ENCODE measurements at regions not wholly inside any gene's neighbourhood (a gene's known extent, or its start where the extent isn't known, plus 50 kb on each side); places are given as distances from the start of the nearest gene placed in this dataset.

GRCh38 chr17:69912805-69913204, 162.2 kb upstream of the KCNJ16 start:
- no peaks in the 10 kb centered on the region for H3K27me3 ChIP-seq (ENCODE audit: insufficient read depth, low read length)
- H3K36me3 ChIP-seq (ENCODE audit: control insufficient read depth in 1 of 2, insufficient read depth in 2 of 2, low read length in 2 of 2) = no peaks in the 10 kb centered on the region
- no peak overlapping the region for H2AFZ ChIP-seq (ENCODE audit: insufficient read depth, low read length, poor library complexity)
- no peak overlapping the region for H2BK120ac ChIP-seq (ENCODE audit: insufficient read depth, low read length, poor library complexity)
- H3K9me3 ChIP-seq (ENCODE audit: insufficient read depth, low read depth, low read length) = no peaks in the 10 kb centered on the region
- H3K79me1 ChIP-seq (ENCODE audit: low read length) = no peaks in the 10 kb centered on the region
- no peak overlapping the region for H3K18ac ChIP-seq (ENCODE audit: low read length)
- no peak overlapping the region for H3K4ac ChIP-seq (ENCODE audit: low read depth, low read length)
- H3K14ac ChIP-seq (ENCODE audit: low read length) = no peak overlapping the region
- H2AK5ac ChIP-seq (ENCODE audit: low read length) = no peak overlapping the region
- no peak for DNase-seq
- no peak overlapping the region for H3K23ac ChIP-seq (ENCODE audit: low read length)
- no peak overlapping the region for H3K4me2 ChIP-seq (ENCODE audit: low read length)
- H4K8ac ChIP-seq (ENCODE audit: low read depth, low read length) = no peak overlapping the region
- no peak overlapping the region for H4K91ac ChIP-seq (ENCODE audit: low read depth, low read length)
- H2BK12ac ChIP-seq (ENCODE audit: low read length) = no peak overlapping the region
- WGBS (ENCODE audit: extremely low coverage, insufficient coverage, insufficient read length) = no CpG with 5 or more reads among the region's 3 CpGs
- no peaks in the 10 kb centered on the region for H3K79me2 ChIP-seq (ENCODE audit: control insufficient read depth, insufficient read depth, low read length, poor library complexity)
- H4K12ac ChIP-seq (ENCODE audit: low read depth, low read length) = no peak overlapping the region
- no peak overlapping the region for H2BK5ac ChIP-seq (ENCODE audit: low read depth, low read length, poor library complexity)
- no peaks in the 10 kb centered on the region for H3K4me1 ChIP-seq (ENCODE audit: control insufficient read depth in 1 of 2, insufficient read depth in 2 of 2, low read length in 2 of 2)
- no peak overlapping the region for H3K27ac ChIP-seq (ENCODE audit: low read depth, low read length)
- no peak overlapping the region for H3K4me3 ChIP-seq (ENCODE audit: low read depth, low read length)
- no peak overlapping the region for H3K9ac ChIP-seq (ENCODE audit: low read length)

GRCh38 chr17:69913216-69913615, 161.8 kb upstream of the KCNJ16 start:
- H2AFZ ChIP-seq (ENCODE audit: insufficient read depth, low read length, poor library complexity) = no peak overlapping the region
- H3K79me1 ChIP-seq (ENCODE audit: low read length) = no peaks in the 10 kb centered on the region
- H4K12ac ChIP-seq (ENCODE audit: low read depth, low read length) = no peak overlapping the region
- no CpG with 5 or more reads among the region's 2 CpGs for WGBS (ENCODE audit: extremely low coverage, insufficient coverage, insufficient read length)
- no peak for DNase-seq
- no peak overlapping the region for H4K91ac ChIP-seq (ENCODE audit: low read depth, low read length)
- no peak overlapping the region for H3K9ac ChIP-seq (ENCODE audit: low read length)
- no peaks in the 10 kb centered on the region for H3K9me3 ChIP-seq (ENCODE audit: insufficient read depth, low read depth, low read length)
- H3K4me3 ChIP-seq (ENCODE audit: low read depth, low read length) = no peak overlapping the region
- no peaks in the 10 kb centered on the region for H3K79me2 ChIP-seq (ENCODE audit: control insufficient read depth, insufficient read depth, low read length, poor library complexity)
- no peak overlapping the region for H3K23ac ChIP-seq (ENCODE audit: low read length)
- no peak overlapping the region for H3K14ac ChIP-seq (ENCODE audit: low read length)
- H2AK5ac ChIP-seq (ENCODE audit: low read length) = no peak overlapping the region
- no peaks in the 10 kb centered on the region for H3K4me1 ChIP-seq (ENCODE audit: control insufficient read depth in 1 of 2, insufficient read depth in 2 of 2, low read length in 2 of 2)
- no peak overlapping the region for H3K4ac ChIP-seq (ENCODE audit: low read depth, low read length)
- H3K4me2 ChIP-seq (ENCODE audit: low read length) = no peak overlapping the region
- no peak overlapping the region for H3K18ac ChIP-seq (ENCODE audit: low read length)
- no peak overlapping the region for H2BK120ac ChIP-seq (ENCODE audit: insufficient read depth, low read length, poor library complexity)
- no peak overlapping the region for H2BK5ac ChIP-seq (ENCODE audit: low read depth, low read length, poor library complexity)
- H3K27ac ChIP-seq (ENCODE audit: low read depth, low read length) = no peak overlapping the region
- no peaks in the 10 kb centered on the region for H3K36me3 ChIP-seq (ENCODE audit: control insufficient read depth in 1 of 2, insufficient read depth in 2 of 2, low read length in 2 of 2)
- no peaks in the 10 kb centered on the region for H3K27me3 ChIP-seq (ENCODE audit: insufficient read depth, low read length)
- H2BK12ac ChIP-seq (ENCODE audit: low read length) = no peak overlapping the region
- no peak overlapping the region for H4K8ac ChIP-seq (ENCODE audit: low read depth, low read length)

GRCh38 chr17:69913616-69914015, 161.4 kb upstream of the KCNJ16 start:
- Histone ChIP-seq H3K14ac (ENCODE audit: low read length) (no peak overlapping the region), H3K9me3 (ENCODE audit: insufficient read depth, low read depth, low read length) (no peaks in the 10 kb centered on the region), H3K18ac (ENCODE audit: low read length) (no peak overlapping the region), H3K79me2 (ENCODE audit: control insufficient read depth, insufficient read depth, low read length, poor library complexity) (no peaks in the 10 kb centered on the region), H4K91ac (ENCODE audit: low read depth, low read length) (no peak overlapping the region), H3K4me3 (ENCODE audit: low read depth, low read length) (no peak overlapping the region), H3K27me3 (ENCODE audit: insufficient read depth, low read length) (no peaks in the 10 kb centered on the region), H2BK12ac (ENCODE audit: low read length) (no peak overlapping the region), H3K36me3 (ENCODE audit: control insufficient read depth in 1 of 2, insufficient read depth in 2 of 2, low read length in 2 of 2) (no peaks in the 10 kb centered on the region), H3K9ac (ENCODE audit: low read length) (no peak overlapping the region), H4K8ac (ENCODE audit: low read depth, low read length) (no peak overlapping the region), H3K79me1 (ENCODE audit: low read length) (no peaks in the 10 kb centered on the region), H2AFZ (ENCODE audit: insufficient read depth, low read length, poor library complexity) (no peak overlapping the region), H4K12ac (ENCODE audit: low read depth, low read length) (no peak overlapping the region), H2AK5ac (ENCODE audit: low read length) (no peak overlapping the region), H2BK5ac (ENCODE audit: low read depth, low read length, poor library complexity) (no peak overlapping the region), H3K27ac (ENCODE audit: low read depth, low read length) (no peak overlapping the region), H3K23ac (ENCODE audit: low read length) (no peak overlapping the region), H2BK120ac (ENCODE audit: insufficient read depth, low read length, poor library complexity) (no peak overlapping the region), H3K4me2 (ENCODE audit: low read length) (no peak overlapping the region), H3K4ac (ENCODE audit: low read depth, low read length) (no peak overlapping the region), H3K4me1 (ENCODE audit: control insufficient read depth in 1 of 2, insufficient read depth in 2 of 2, low read length in 2 of 2) (no peaks in the 10 kb centered on the region)
- DNase-seq = no peak
- no CpG with 5 or more reads among the region's 2 CpGs for WGBS (ENCODE audit: extremely low coverage, insufficient coverage, insufficient read length)

- H3K4ac ChIP-seq (ENCODE audit: low read depth, low read length) = no peak overlapping the region
- no peak overlapping the region for H2BK12ac ChIP-seq (ENCODE audit: low read length)
- H3K36me3 ChIP-seq (ENCODE audit: control insufficient read depth in 1 of 2, insufficient read depth in 2 of 2, low read length in 2 of 2) = no peaks in the 10 kb centered on the region
- H3K4me3 ChIP-seq (ENCODE audit: low read depth, low read length) = no peak overlapping the region
- H2AK5ac ChIP-seq (ENCODE audit: low read length) = no peak overlapping the region
- no peak overlapping the region for H2BK120ac ChIP-seq (ENCODE audit: insufficient read depth, low read length, poor library complexity)
- H3K79me1 ChIP-seq (ENCODE audit: low read length) = no peaks in the 10 kb centered on the region
- H3K18ac ChIP-seq (ENCODE audit: low read length) = no peak overlapping the region
- H3K27ac ChIP-seq (ENCODE audit: low read depth, low read length) = no peak overlapping the region
- H3K79me2 ChIP-seq (ENCODE audit: control insufficient read depth, insufficient read depth, low read length, poor library complexity) = no peaks in the 10 kb centered on the region
- no peak overlapping the region for H2BK5ac ChIP-seq (ENCODE audit: low read depth, low read length, poor library complexity)
- no peaks in the 10 kb centered on the region for H3K27me3 ChIP-seq (ENCODE audit: insufficient read depth, low read length)
- H3K4me1 ChIP-seq (ENCODE audit: control insufficient read depth in 1 of 2, insufficient read depth in 2 of 2, low read length in 2 of 2) = no peaks in the 10 kb centered on the region
- H3K9me3 ChIP-seq (ENCODE audit: insufficient read depth, low read depth, low read length) = no peaks in the 10 kb centered on the region
- no peak overlapping the region for H2AFZ ChIP-seq (ENCODE audit: insufficient read depth, low read length, poor library complexity)
- DNase-seq = no peak
- H3K14ac ChIP-seq (ENCODE audit: low read length) = no peak overlapping the region
- no peak overlapping the region for H3K4me2 ChIP-seq (ENCODE audit: low read length)
- no peak overlapping the region for H4K8ac ChIP-seq (ENCODE audit: low read depth, low read length)
- H4K12ac ChIP-seq (ENCODE audit: low read depth, low read length) = no peak overlapping the region
- H4K91ac ChIP-seq (ENCODE audit: low read depth, low read length) = no peak overlapping the region
- whole genome bisulfite sequencing (ENCODE audit: extremely low coverage, insufficient coverage, insufficient read length) = no CpG with 5 or more reads among the region's 1 CpG
- no peak overlapping the region for H3K23ac ChIP-seq (ENCODE audit: low read length)
- H3K9ac ChIP-seq (ENCODE audit: low read length) = no peak overlapping the region
Observed at GRCh38 chr17:69914520-69914919, 160.5 kb upstream of the KCNJ16 start.
